HCT116 (cell line): ENCODE measurements at regions not wholly inside any gene's neighbourhood (a gene's known extent, or its start where the extent isn't known, plus 50 kb on each side); places are given as distances from the start of the nearest gene placed in this dataset.

Source experiments
- CEBPB ChIP-seq: IDR thresholded peaks from 2 replicates; pipeline ENCODE4 v1.6.1; 2012; ENCODE audit warnings: low read depth
- EZH2 ChIP-seq: fragments of 200-600 bp; sonication (generic); IDR thresholded peaks from 2 replicates; pipeline ENCODE4 v1.6.1; 2017; ENCODE audit warnings: antibody characterized with exemption, mixed run types
- FOSL1 ChIP-seq: IDR thresholded peaks from 2 replicates; pipeline ENCODE4 v1.6.1; 2012; ENCODE audit warnings: low read depth
- POLR2A ChIP-seq: IDR thresholded peaks from 2 replicates; pipeline ENCODE4 v1.7.0; 2011; ENCODE audit warnings: borderline replicate concordance; ENCODE audit not compliant: insufficient read depth, insufficient read length; ENCODE audit errors: extremely low read depth
- POLR2AphosphoS5 ChIP-seq: IDR thresholded peaks from 2 replicates; pipeline ENCODE4 v1.6.1; 2011; ENCODE audit warnings: mild to moderate bottlenecking, low read depth, low read length, moderate library complexity
- RAD21 ChIP-seq: IDR thresholded peaks from 2 replicates; pipeline ENCODE4 v1.6.1; 2012; ENCODE audit warnings: low read depth, mild to moderate bottlenecking
- SIN3A ChIP-seq: IDR thresholded peaks from 2 replicates; pipeline ENCODE4 v1.6.1; 2012; ENCODE audit warnings: low read depth
- SP1 ChIP-seq: IDR thresholded peaks from 2 replicates; pipeline ENCODE4 v1.6.1; 2012; ENCODE audit warnings: low read depth
- YY1 ChIP-seq: IDR thresholded peaks from 2 replicates; pipeline ENCODE4 v1.6.1; 2011; ENCODE audit warnings: low read length, low read depth, moderate library complexity, mild to moderate bottlenecking; ENCODE audit not compliant: insufficient replicate concordance; ENCODE audit errors: extremely low read depth
- ZNF274 ChIP-seq: fragments of 200-500 bp; sonication (Bioruptor generic); IDR thresholded peaks from 2 replicates; pipeline ENCODE4 v1.6.1; 2014; ENCODE audit warnings: mild to moderate bottlenecking, low read depth, low read length, inconsistent platforms
- TF ChIP-seq, protein P1 (sequence below): IDR thresholded peaks from 2 replicates; pipeline ENCODE4 v1.6.1; 2012
- TF ChIP-seq, protein P2 (sequence below), 3 experiments: fragments of 200-600 bp in 1 of 3; sonication (generic) in 1 of 3; IDR thresholded peaks in 2 of 3; conservative IDR thresholded peaks in 1 of 3; 2 replicates each; pipeline ENCODE4 v1.5.1; 2012 to 2017; ENCODE audit warnings: low read depth in 2 of 3, low read length in 2 of 3, antibody characterized with exemption in 1 of 3, borderline replicate concordance in 1 of 3, control low read depth in 1 of 3, mild to moderate bottlenecking in 1 of 3, mixed read lengths in 1 of 3, mixed run types in 1 of 3, moderate library complexity in 1 of 3; ENCODE audit not compliant: insufficient read depth in 1 of 3
- TF ChIP-seq, protein P3 (sequence below): IDR thresholded peaks from 2 replicates; pipeline ENCODE4 v1.6.1; 2011; ENCODE audit warnings: mild to moderate bottlenecking, low read length, moderate library complexity; ENCODE audit not compliant: insufficient replicate concordance; ENCODE audit errors: extremely low read depth

DNA sequence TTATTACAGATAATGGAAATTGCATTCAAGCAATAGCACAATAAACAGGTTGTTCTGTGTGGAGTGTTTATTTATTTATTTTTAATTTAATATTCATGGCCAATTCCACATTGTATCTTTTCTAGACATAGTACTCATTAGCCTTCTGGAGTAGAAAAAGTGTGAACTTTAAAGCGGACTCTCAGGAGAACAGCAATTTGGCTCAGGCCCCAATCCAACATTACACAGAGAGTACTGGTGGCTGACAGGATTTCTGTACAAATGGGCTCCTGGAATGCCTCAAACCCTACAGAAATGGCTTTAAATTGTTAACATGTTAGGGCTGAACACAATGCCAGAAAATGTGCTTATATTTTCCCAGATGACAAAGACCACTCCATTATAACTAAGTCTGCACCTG lies 533.9 kb upstream of the NXPH2 start:
- no peak for TF ChIP-seq RAD21
- no peak for TF ChIP-seq YY1
- TF ChIP-seq POLR2A = no peak
- no peak for TF ChIP-seq FOSL1
- TF ChIP-seq, protein P1, sequence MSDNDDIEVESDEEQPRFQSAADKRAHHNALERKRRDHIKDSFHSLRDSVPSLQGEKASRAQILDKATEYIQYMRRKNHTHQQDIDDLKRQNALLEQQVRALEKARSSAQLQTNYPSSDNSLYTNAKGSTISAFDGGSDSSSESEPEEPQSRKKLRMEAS = no peak
- no peak for TF ChIP-seq EZH2
- TF ChIP-seq, protein P2, sequence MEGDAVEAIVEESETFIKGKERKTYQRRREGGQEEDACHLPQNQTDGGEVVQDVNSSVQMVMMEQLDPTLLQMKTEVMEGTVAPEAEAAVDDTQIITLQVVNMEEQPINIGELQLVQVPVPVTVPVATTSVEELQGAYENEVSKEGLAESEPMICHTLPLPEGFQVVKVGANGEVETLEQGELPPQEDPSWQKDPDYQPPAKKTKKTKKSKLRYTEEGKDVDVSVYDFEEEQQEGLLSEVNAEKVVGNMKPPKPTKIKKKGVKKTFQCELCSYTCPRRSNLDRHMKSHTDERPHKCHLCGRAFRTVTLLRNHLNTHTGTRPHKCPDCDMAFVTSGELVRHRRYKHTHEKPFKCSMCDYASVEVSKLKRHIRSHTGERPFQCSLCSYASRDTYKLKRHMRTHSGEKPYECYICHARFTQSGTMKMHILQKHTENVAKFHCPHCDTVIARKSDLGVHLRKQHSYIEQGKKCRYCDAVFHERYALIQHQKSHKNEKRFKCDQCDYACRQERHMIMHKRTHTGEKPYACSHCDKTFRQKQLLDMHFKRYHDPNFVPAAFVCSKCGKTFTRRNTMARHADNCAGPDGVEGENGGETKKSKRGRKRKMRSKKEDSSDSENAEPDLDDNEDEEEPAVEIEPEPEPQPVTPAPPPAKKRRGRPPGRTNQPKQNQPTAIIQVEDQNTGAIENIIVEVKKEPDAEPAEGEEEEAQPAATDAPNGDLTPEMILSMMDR (IDR thresholded peaks at IDR 0.05 in 2 of 3, conservative IDR thresholded peaks at IDR 0.05 in 1 of 3; ENCODE audit: borderline replicate concordance in 1 of 3, insufficient read depth in 1 of 3, low read depth in 2 of 3, low read length in 2 of 3) = no peak
- no peak for TF ChIP-seq CEBPB
- TF ChIP-seq ZNF274 = no peak
- TF ChIP-seq SP1 = no peak
- TF ChIP-seq POLR2AphosphoS5 = no peak
- TF ChIP-seq SIN3A = no peak
- TF ChIP-seq, protein P3, sequence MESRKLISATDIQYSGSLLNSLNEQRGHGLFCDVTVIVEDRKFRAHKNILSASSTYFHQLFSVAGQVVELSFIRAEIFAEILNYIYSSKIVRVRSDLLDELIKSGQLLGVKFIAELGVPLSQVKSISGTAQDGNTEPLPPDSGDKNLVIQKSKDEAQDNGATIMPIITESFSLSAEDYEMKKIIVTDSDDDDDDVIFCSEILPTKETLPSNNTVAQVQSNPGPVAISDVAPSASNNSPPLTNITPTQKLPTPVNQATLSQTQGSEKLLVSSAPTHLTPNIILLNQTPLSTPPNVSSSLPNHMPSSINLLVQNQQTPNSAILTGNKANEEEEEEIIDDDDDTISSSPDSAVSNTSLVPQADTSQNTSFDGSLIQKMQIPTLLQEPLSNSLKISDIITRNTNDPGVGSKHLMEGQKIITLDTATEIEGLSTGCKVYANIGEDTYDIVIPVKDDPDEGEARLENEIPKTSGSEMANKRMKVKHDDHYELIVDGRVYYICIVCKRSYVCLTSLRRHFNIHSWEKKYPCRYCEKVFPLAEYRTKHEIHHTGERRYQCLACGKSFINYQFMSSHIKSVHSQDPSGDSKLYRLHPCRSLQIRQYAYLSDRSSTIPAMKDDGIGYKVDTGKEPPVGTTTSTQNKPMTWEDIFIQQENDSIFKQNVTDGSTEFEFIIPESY = no peak
